NCI-H2196 (cell line): ENCODE measurements at regions not wholly inside any gene's neighbourhood (a gene's known extent, or its start where the extent isn't known, plus 50 kb on each side); places are given as distances from the start of the nearest gene placed in this dataset.
"Not testable (repeated sequence)": the region's sequence is repeated elsewhere in the genome, so short reads cannot be mapped to it uniquely, and the experiment has no call there.

Source experiments
- DNase-seq: peaks from one replicate; lab custom pipeline; 2025; ENCODE audit not compliant: unreplicated experiment; lab: John Stamatoyannopoulos, UW

DNA sequence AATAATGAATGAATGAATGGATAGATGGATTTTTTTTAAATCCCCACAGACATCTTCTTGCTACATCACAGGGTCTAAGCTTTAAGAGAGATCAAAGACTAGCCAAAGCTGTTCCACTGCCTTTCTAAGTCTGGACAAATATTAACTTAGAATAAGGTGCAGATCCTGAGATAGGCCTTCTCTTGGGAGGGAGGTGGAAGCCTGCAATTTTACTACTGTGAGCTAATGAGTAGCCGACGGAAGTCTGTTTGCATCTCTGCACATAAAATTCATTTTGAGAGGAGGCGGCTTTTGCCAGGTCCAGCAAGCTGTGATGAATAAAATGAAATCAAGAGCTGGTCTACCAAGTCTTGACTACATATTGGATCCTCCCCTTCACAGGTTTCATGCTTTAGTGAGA, 484.9 kb downstream of the TMEM38B start:
- DNase-seq, result no peak

DNA sequence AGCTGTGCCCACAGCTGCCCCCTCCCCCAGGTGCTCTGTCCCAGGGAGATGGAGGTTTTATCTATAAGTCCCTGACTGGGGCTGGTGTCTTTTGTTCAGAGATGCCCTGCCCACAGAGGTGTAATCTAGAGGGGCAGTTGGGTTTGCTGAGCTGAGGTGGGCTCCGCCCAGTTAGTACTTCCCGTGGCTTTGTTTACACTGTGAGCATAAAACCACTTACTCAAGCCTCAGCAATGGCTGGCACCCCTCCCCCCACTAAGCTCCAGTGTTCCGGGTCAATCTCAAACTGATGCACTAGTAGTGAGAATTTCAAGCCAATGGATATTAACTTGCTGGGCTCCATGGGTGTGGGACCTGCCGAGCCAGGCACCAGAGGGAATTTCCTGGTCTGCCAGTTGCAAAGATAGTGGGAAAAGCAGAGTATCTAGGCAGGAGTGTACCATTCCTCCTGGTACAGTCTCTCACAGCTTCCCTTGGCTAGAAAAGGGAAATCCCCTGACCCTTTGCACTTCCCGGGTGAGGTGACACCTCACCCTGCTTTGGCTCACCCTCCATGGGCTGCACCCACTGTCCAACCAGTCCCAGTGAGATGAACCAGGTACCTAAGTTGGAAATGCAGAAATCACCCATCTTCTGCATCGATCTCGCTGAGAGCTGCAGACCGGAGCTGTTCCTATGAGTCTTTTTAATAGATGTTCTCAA, 509.6 kb downstream of the TMEM38B start:
- DNase-seq, result not testable (repeated sequence)

DNA sequence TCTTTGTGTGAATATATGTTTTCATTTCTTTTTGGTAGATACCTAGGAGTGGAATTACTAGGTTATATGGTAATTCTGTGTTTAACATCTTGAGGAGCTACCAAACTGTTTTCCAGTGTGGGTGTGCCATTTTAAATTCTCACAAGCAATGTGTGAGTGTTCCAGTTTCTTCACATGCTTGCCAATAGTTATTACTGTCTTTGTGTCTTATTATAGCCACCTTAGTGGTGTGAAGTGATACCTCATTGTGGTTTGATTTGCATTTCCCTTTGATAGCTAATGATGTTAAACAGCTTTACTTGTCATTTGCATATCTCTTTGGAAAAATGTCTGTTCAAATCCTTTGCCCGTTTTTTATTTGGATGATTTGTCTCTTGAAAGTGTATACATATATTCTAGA, 513.0 kb downstream of the TMEM38B start:
- no peak for DNase-seq

DNA sequence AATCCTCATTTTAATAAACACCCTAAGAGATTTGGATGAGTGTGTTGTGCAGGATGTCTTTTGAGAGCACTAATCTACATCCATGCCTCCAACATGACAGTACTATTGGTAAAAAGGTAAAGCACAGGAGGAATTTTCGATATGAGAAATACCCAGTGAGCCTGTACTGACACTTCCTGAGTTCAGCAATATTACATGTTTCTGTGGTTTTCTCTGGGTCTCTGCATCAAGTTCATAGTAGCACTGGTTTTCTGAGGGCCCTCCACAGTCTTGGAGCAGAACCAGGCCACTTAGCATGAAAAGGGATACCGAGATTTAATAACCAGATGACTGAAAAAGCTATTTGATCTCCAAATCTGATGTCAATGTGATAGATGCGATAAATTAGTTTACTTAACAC, 524.1 kb downstream of the TMEM38B start:
- DNase-seq, result no peak

DNA sequence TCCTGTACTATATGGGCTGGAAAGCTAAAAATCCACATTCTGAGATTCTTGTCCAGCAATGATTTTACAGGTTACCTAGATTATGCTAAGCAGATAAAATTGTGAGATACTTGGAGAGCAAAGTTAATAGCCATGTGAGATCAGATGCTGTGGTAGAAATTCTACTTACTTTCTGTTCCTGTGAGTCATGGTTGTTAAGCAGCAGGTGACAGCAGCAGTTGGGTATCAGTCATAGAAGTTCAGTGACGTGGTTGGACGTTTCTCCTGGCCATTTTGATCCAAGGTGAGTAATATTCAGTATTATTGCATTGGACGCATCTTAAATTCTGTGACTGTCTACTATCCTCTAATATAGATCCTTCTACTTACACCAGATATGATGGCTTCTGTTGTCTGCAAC, 524.5 kb downstream of the TMEM38B start:
- no peak for DNase-seq

DNA sequence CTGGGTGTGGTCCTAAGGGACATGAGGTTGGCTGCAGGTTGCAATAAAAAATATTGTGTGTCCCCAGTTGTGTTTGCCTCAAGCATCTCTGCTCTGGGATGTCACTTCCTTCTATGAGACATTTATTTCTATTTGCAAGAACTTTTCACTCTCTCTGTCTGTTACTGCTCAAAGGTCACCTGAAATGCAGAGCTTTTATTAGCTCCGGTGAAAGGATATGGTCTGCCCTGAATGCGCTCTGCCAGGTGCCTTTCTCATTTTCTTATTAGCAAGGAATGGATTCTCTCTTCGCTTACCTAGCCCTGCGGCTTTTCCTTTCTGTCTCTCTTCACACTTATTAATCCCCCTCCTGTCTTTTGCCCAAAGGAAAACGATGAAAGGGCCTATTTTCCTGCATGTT, 526.1 kb downstream of the TMEM38B start:
- no peak for DNase-seq

DNA sequence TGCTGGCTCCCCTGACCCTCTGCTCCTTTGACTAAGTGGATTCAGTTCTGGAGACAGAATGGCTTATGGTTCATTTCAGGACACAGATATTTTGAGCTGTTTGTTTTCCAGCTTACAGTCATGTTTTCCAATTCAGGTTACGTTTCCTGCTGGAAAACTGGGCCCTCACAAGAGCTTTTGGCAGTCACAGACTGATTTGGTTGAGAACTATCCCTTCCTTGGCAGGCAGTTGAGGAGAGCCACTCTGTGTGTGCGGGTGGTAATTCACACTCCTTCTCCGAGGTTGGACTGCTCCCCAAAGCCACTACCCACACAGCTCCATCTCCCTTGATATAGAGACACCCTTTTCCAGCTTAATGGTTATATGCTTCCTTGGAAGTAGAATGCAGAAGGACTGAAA, 534.5 kb downstream of the TMEM38B start:
- no peak for DNase-seq

DNA sequence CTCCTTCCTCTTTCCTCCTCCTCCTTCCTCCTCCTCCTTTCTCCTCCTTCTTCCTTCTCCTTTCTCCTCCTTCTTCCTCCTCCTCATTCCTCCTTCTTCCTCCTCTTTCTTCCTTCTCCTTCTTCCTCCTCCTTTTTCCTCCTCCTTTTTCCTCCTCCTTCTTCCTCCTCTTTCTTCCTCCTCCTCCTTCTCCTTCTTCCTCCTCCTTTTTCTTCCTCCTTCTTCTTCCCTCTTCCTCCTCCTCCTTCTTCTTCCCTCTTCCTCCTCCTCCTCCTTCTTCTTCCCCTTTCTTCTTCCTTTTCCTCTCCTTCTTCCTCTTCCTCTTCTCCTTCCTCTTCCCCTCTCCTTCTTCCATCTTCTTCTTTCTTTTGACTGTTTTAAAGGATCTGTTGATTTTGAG, 538.8 kb downstream of the TMEM38B start:
- no peak for DNase-seq

DNA sequence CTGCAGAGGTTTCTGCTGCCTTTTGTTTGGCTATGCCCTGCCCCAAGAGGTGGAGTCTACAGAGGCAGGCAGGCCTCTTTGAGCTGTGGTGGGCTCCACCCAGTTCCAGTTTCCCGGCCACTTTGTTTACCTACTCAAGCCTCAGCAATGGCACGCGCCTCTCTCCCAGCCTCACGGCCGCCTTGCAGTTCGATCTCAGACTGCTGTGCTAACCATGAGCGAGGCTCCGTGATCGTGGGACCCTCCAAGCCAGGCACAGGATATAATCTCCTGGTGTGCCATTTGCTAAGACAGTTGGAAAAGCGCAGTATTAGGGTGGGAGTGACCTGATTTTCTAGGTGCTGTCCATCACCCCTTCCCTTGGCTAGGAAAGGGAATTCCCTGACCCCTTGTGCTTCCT, 566.6 kb downstream of the TMEM38B start:
- not testable (repeated sequence) for DNase-seq

DNA sequence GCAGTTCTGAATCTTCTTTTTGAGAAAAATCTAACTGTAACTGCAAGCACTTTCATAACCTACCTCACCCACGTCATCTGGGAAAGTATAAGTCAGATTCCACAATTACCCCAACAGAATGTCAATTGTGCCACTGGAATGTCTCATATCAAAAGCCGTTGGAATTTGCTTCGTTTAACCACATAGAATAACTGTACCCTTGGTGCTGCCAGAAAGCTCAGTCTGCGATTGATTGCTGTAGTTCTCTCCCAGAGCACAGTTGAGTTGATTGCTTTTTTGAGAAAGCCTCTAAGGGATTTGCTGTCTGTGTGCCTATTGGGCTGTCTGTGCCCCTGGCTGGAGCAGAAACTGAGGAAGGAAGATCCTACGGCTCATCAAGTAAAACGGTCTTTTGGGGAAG, 583.6 kb downstream of the TMEM38B start:
- DNase-seq, result no peak

DNA sequence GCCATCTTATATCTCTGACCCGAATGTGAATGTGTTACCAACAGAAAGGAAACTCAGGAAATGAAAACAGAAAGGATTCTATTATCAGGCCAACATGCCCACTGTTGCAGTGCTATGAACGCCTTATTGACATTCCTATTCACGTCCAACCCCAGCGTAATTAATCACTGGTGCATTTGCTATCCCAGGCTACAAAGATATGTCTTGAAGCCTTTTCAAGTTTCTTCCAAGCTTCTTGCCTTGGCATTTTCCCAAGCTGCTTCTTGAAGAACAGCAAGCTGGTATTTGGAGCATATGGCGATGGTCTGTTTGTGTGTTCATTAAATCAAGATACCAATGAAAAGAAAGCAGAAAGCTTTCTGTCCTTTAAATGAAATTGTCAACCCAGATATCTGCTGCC, 579.2 kb upstream of the ZNF462 start:
- DNase-seq, result no peak

DNA sequence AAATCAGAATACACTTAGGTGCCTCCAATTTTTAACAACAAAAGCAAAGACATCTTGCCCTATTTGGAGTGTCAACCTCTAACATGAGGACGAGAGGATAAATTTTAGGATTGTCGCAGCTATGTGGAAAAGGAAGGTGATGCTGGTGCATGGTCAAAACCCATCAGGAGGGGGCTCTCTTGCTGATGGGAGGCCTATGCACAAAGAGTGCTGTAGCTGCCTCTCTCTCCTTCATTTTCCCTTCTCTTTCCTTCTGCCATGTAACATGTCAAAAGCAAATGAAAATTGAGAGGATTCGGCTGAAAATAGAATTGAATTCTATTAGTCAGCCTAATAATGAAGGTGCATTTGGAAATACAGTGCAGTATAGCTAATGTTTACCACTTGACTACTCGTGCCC, 578.7 kb upstream of the ZNF462 start:
- DNase-seq, result no peak

DNA sequence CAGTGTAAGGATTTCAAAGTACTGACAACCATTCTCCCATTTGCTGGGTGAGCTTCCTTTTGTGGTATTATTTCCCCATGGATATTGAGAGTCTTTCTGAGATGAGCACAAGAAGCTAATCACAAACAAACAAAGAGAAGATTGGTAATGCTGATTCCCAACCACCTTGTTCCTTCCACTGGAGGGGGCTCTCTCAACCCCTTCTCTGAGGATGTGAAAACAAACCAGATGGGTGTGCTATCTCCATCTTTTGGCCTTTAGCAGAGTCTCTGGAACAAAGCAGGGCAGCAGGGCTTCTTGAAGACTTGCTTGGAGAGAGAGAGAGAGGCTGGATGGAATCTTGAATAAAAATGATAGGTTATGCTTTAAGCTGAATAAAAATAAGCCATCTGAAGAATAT, 576.7 kb upstream of the ZNF462 start:
- DNase-seq, result no peak

DNA sequence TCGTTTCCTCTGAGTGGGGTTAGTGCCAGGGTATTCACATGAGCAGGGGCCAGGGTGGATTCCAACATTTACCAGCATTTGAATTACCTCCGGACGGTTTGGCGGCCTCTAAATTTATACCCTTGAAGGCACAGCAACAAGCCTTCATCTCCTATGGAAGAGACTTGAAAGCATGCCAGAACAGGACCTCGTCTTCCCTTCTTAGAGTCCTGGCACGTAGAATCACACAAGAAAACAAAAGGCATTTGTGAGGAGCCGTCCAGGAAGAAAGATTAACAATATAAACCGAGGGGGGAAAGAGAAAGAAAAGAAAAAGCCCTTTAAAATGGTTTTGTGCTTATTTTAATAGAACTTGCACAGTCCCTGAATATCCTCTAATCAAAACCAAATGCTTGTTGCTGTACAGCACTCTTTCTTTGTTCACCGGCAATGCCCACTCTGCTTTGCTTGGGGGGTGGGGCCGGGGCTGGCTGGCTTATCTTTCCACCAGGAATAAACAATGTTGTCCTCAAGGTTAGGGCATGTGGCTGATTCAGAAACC, 575.8 kb upstream of the ZNF462 start:
- DNase-seq, result no peak

DNA sequence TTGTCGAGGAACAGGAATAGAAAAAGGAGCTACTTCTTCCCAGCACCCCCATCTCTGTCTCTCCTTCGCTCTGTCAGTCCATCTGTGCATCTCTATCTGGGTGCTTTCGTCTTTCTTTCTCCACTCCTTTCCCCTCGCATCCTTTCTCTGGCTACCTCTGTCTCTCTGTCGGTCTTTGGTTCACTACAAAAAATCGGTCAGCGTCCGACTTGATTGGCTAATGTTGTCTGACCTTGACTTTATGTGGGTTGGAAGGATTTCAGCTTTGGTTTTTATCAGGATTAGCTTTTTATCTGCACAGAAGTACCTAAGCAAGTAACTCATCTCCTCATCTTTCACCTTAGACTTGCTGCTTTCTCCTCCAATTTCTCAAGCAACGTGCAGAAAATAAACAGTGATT, 575.2 kb upstream of the ZNF462 start:
- no peak for DNase-seq

DNA sequence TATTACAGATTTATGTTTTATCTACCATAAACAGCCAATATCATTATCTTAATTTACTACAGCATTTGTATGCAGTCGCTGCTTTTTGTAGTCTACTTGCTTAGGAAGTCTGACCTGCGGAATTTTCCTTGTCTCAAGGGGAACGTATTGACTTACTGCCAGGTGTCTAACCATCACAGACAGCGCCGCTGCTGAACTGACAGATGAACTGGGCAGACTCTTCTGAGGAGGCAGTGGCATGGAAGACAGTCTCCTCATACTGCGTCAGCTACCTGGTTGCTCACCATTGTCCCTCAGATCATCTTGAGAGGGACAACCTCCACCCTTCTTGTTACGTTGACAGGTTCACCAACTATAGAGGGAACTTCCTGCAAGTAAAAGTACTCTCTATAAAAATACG, 574.3 kb upstream of the ZNF462 start:
- DNase-seq, result no peak

DNA sequence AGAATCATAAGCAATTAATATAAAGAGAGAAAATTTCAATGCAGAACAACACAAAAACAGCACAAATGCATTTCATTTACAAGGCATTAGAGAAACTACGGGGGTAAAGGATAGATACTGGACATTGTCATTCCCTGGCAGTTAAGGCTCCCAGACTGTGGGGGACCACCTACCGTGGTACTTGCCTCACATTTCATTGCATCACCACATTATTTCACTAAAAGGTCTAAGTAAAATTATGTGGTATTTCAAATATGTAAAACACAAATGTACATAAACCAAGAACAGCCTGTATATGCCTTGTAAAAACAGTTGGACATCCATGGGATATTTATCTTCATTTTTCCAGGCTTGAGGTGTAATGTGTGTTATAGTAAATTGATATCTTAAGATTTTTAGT, 571.2 kb upstream of the ZNF462 start:
- no peak for DNase-seq

DNA sequence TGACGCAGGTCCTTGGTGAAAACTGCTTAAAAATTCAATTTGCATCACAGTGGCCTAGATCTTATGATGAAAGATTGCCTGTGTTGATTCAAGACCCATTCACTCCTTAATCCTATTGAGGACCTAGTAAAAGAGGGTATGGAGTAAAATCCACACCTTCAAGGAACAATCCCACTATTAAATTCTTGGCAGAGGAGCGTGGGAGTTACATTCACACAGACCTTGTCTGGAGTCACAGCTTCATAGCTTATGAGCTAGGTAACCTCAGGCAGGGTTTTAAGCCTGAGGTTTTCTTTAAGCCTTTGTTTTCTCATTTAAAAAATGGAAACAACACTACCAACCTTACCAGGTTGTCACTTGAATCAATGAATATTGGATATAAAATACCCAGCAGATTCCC, 566.5 kb upstream of the ZNF462 start:
- no peak for DNase-seq

DNA sequence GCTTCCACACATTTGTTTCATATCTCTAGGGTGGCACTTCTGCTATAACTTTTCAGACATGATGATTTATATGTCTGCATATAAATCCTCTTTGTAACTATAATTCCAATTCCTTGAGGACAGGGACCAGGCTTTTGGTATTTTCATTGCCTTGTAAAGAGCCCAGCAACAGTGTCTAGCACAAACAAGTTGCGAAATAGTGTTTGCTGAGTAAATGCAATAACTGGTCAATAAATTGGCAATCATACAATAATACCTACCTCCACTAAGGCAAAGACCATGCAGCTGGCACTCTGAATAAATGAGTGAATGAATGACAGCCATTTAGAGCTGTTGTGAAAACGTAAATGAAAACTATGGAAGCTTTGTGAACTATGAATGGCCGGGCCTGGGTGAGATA, 564.0 kb upstream of the ZNF462 start:
- no peak for DNase-seq

DNA sequence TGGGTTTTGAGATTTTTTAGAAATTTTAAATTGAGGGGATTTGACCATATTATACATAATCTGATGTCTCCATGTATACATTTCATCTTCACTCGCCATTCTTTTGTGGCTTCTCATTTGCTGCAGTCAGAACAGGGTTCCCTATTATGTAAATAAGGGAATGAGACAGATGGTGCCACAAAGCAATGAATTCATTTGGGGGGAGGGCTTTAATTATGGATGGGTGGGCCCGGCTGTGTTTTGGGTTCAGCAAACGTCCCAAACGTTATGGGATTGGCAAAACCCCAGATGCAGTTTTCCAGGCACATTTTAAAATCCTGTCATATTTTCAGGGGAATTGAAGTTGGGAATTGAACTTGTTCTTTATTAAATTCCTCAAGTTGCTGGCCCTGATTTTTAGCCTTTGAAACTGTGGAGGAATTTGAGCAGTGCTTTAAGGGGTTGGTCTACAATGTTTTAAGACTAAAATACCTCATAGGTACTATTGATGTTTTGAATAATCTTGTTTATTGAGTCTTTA, 558.5 kb upstream of the ZNF462 start:
- DNase-seq, result no peak

DNA sequence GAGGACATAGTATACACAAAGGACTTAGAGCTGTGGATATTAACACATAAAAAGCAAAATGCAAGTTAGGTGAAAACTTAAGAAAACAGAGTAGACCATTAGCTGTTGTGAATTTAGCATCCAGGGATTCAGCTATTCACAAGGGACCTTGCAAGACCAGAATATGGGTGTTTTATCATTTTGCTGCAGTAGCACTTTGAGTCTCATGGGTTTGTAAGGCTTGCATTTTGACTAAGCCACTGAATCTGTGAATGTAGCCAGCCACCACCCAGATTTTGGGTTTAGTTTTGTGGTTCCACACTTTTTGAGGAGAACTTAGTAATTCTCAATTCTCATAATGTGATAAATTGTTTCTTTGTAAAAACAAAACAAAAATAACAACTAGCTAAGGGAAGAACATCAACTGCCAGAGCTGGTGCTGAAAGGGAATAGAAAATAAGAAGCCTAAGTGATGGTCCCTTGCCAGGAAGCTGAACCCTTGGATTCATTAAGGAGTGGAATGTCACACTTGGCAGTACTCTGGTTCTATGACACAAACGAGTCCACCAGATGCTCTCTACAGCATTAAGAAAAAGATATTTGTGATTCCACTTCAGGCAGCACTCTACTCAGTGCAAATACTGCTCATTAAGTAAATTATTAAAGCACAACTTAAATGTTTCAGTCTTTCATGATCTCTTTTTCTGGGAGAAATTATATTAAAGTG, 557.4 kb upstream of the ZNF462 start:
- DNase-seq, result no peak

DNA sequence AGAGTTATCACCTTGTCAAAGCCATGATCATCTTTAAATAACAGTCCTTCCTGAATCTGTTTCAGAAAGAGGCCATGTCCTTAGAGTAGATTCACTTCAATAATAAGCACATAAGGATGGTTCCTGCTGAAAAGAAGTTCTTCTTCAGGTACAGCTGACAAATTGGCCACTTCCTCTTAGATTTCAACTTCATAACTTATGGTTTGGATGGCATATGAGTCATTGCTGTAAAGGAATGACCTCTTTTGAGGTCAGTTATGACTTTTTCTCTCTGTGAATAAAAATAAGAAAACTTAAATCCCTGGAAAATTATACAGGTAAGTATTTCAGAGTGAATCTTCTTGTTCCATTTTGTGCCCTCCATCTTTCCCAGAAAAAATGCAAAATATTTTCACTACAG, 555.3 kb upstream of the ZNF462 start:
- DNase-seq, result no peak
